ENCODE measurements at regions not wholly inside any gene's neighbourhood (a gene's known extent, or its start where the extent isn't known, plus 50 kb on each side); places are given as distances from the start of the nearest gene placed in this dataset.

DNA sequence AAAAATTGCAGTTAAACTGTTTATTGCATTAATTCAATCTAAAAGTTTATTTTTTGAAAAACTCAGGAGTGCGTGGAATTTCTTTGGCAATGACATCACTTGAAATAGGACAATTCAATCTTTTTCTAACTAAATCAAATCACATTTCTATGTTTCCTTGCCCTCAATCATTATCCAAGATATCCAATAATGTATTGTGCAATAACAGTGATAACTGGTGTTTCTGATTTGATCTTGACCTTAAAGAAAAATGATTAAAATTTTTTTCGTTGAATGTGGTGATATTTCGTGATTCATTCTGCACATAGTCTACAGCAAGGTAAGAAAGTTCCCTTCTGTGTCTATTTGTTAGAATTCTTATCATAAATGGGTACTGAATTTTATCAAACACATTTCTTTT, 163.2 kb downstream of the SPCS3 start:
- Histone ChIP-seq H3K27ac (no peak overlapping the region), H4K20me1 (ENCODE audit: insufficient read depth) (no peaks in the 10 kb centered on the region), H3K36me3 (ENCODE audit: low read depth) (no peaks in the 10 kb centered on the region), H2AFZ (no peak overlapping the region), H3F3A (ENCODE audit: insufficient read depth, low read depth) (no peaks in the 10 kb centered on the region), H3K9me2 (ENCODE audit: insufficient read depth) (no peaks in the 10 kb centered on the region; the same call in 1 of the 2 replicates), H3K27me3 (ENCODE audit: insufficient read depth, low read depth) (no peaks in the 10 kb centered on the region), H3K4me3 (no peak overlapping the region), H3K4me1 (replicated peaks; ENCODE audit: insufficient read depth) (no peaks in the 10 kb centered on the region), H3K4me2 (no peak overlapping the region), H3K9me3 (ENCODE audit: insufficient read depth, low read depth) (no peaks in the 10 kb centered on the region; the same call in 1 of the 2 replicates), H3K79me2 (ENCODE audit: low read depth) (no peaks in the 10 kb centered on the region)
- BruUV-seq (replicated peaks) = no TSS peak
- CTCF ChIA-PET = no interaction called here
- POLR2A ChIA-PET (ENCODE audit: unreplicated experiment) = no interaction called here
- no peak for DNase-seq
- no peak for TF ChIP-seq EZH2 (IDR thresholded peaks at IDR 0.05; ENCODE audit: low read depth)
- TF ChIP-seq CTCF (conservative IDR thresholded peaks at IDR 0.05) = no peak
- intact Hi-C loops (cut with micrococcal nuclease; ENCODE audit: unreplicated experiment) = no loop called here

DNA sequence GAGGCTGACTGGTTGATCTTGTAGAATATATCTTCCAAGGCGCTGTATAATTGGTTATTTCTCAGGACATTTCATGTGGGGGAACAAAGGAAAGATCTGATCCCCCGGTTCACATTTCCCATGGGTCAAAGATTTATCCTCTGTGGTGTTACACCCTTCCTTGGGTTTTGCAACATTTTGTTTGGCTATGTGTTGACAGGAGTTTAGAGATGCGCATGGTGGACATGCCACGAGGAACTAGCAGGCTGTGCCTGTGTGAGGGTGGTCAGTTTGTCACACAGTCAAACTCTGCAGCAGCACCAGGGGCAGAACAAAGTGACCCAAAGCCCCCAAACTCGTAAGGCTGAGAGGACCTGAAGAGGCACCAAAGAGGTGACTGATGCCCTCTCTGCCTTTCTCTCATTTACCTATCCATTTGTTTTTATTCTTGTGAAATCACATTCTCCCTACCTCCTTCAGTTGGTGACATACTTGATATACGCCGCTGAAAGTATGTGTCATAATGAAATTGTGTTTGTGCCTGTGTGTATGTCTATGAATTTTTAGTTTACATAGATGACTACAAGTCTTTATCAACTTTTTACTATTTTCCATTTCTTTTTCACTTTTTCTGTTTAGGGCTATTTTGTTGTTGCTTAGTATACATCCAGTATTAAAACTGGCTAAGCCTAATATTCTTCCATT, 164.7 kb downstream of the SPCS3 start:
- Histone ChIP-seq H3K79me2 (ENCODE audit: low read depth) (no peaks in the 10 kb centered on the region), H3K27ac (no peak overlapping the region), H3K4me1 (replicated peaks; ENCODE audit: insufficient read depth) (no peaks in the 10 kb centered on the region), H3K9me3 (ENCODE audit: insufficient read depth, low read depth) (no peaks in the 10 kb centered on the region; the same call in 1 of the 2 replicates), H3K36me3 (ENCODE audit: low read depth) (no peaks in the 10 kb centered on the region), H3K4me2 (no peak overlapping the region), H3F3A (ENCODE audit: insufficient read depth, low read depth) (no peaks in the 10 kb centered on the region), H3K27me3 (ENCODE audit: insufficient read depth, low read depth) (no peaks in the 10 kb centered on the region), H2AFZ (no peak overlapping the region), H3K4me3 (no peak overlapping the region), H3K9me2 (ENCODE audit: insufficient read depth) (no peaks in the 10 kb centered on the region; the same call in 1 of the 2 replicates), H4K20me1 (ENCODE audit: insufficient read depth) (no peaks in the 10 kb centered on the region)
- intact Hi-C loops (cut with micrococcal nuclease; ENCODE audit: unreplicated experiment) = no loop called here
- BruUV-seq (replicated peaks) = no TSS peak
- TF ChIP-seq EZH2 (IDR thresholded peaks at IDR 0.05; ENCODE audit: low read depth) = no peak
- no peak for DNase-seq
- ChIA-PET CTCF (no interaction called here), POLR2A (ENCODE audit: unreplicated experiment) (no interaction called here)

GRCh38 chr4:176489001-176489400, 169.2 kb downstream of the SPCS3 start:
- Histone ChIP-seq H3K27ac (no peak overlapping the region), H3K4me2 (no peak overlapping the region), H3F3A (ENCODE audit: insufficient read depth, low read depth) (no peaks in the 10 kb centered on the region), H3K36me3 (ENCODE audit: low read depth) (no peaks in the 10 kb centered on the region), H4K20me1 (ENCODE audit: insufficient read depth) (no peaks in the 10 kb centered on the region), H3K27me3 (ENCODE audit: insufficient read depth, low read depth) (no peaks in the 10 kb centered on the region), H3K9me3 (ENCODE audit: insufficient read depth, low read depth) (no peaks in the 10 kb centered on the region), H2AFZ (no peak overlapping the region), H3K79me2 (ENCODE audit: low read depth) (no peaks in the 10 kb centered on the region), H3K4me3 (no peak overlapping the region), H3K4me1 (replicated peaks; ENCODE audit: insufficient read depth) (no peaks in the 10 kb centered on the region), H3K9me2 (ENCODE audit: insufficient read depth) (no peaks in the 10 kb centered on the region; the same call in 1 of the 2 replicates)
- BruUV-seq (replicated peaks) = no TSS peak
- ChIA-PET POLR2A (ENCODE audit: unreplicated experiment) (no interaction called here), CTCF (no interaction called here)
- intact Hi-C loops (cut with micrococcal nuclease; ENCODE audit: unreplicated experiment) = no loop called here
- TF ChIP-seq EZH2 (IDR thresholded peaks at IDR 0.05; ENCODE audit: low read depth) (no peak), CTCF (conservative IDR thresholded peaks at IDR 0.05) (no peak)
- no peak for DNase-seq
